ENCODE measurements at regions not wholly inside any gene's neighbourhood (a gene's known extent, or its start where the extent isn't known, plus 50 kb on each side); places are given as distances from the start of the nearest gene placed in this dataset.
A peak's percentile ranks its signal among the peaks of the same experiment; 100 is the strongest.

- no peak for FAIRE-seq
- Histone ChIP-seq H3K36me3 (ENCODE audit: control insufficient read depth, insufficient read depth, low read length) (no peaks in the 10 kb centered on the region), H3K4me3 (ENCODE audit: low read depth, low read length) (no peak overlapping the region), H3K27me3 (ENCODE audit: control insufficient read depth, insufficient read depth, low read length) (no peaks in the 10 kb centered on the region)
- no peak for TF ChIP-seq CTCF (IDR thresholded peaks at IDR 0.05; ENCODE audit: insufficient read depth, low read length, severe bottlenecking)
- DNase-seq (ENCODE audit: low read depth) = peak; percentile 51
These were observed 65.9 kb upstream of the OTOGL start for GRCh38 chr12:80033448-80033847.

- Histone ChIP-seq H3K27me3 (ENCODE audit: control insufficient read depth, insufficient read depth, low read length) (no peaks in the 10 kb centered on the region), H3K36me3 (ENCODE audit: control insufficient read depth, insufficient read depth, low read length) (no peaks in the 10 kb centered on the region), H3K4me3 (ENCODE audit: low read depth, low read length) (no peak overlapping the region)
- TF ChIP-seq CTCF (IDR thresholded peaks at IDR 0.05; ENCODE audit: insufficient read depth, low read length, severe bottlenecking) = no peak
- no peak for FAIRE-seq
- DNase-seq (ENCODE audit: low read depth) = no peak
These were observed 66.4 kb upstream of the OTOGL start for GRCh38 chr12:80032946-80033345.

- no peak for TF ChIP-seq CTCF (IDR thresholded peaks at IDR 0.05; ENCODE audit: insufficient read depth, low read length, severe bottlenecking)
- no peaks in the 10 kb centered on the region for H3K36me3 ChIP-seq (ENCODE audit: control insufficient read depth, insufficient read depth, low read length)
- H3K27me3 ChIP-seq (ENCODE audit: control insufficient read depth, insufficient read depth, low read length) = no peaks in the 10 kb centered on the region
- no peak overlapping the region for H3K4me3 ChIP-seq (ENCODE audit: low read depth, low read length)
- peak; percentile 66 for FAIRE-seq
- DNase-seq (ENCODE audit: low read depth) = no peak
These were observed 68.1 kb upstream of the OTOGL start for GRCh38 chr12:80031229-80031628.

GRCh38 chr12:80025638-80026037, 73.7 kb upstream of the OTOGL start:
- FAIRE-seq = no peak
- TF ChIP-seq CTCF (IDR thresholded peaks at IDR 0.05; ENCODE audit: insufficient read depth, low read length, severe bottlenecking) = no peak
- H3K4me3 ChIP-seq (ENCODE audit: low read depth, low read length) = no peak overlapping the region
- DNase-seq (ENCODE audit: low read depth) = no peak
- H3K27me3 ChIP-seq (ENCODE audit: control insufficient read depth, insufficient read depth, low read length) = no peaks in the 10 kb centered on the region
- no peaks in the 10 kb centered on the region for H3K36me3 ChIP-seq (ENCODE audit: control insufficient read depth, insufficient read depth, low read length)

- TF ChIP-seq CTCF (IDR thresholded peaks at IDR 0.05; ENCODE audit: insufficient read depth, low read length, severe bottlenecking) = no peak
- Histone ChIP-seq H3K27me3 (ENCODE audit: control insufficient read depth, insufficient read depth, low read length) (no peaks in the 10 kb centered on the region), H3K36me3 (ENCODE audit: control insufficient read depth, insufficient read depth, low read length) (no peaks in the 10 kb centered on the region), H3K4me3 (ENCODE audit: low read depth, low read length) (no peak overlapping the region)
- DNase-seq (ENCODE audit: low read depth) (no peak), FAIRE-seq (no peak)
These were observed 79.6 kb upstream of the OTOGL start for GRCh38 chr12:80019691-80020090.

GRCh38 chr12:80018119-80018518, 81.2 kb upstream of the OTOGL start:
- no peak for FAIRE-seq
- Histone ChIP-seq H3K4me3 (ENCODE audit: low read depth, low read length) (no peak overlapping the region), H3K36me3 (ENCODE audit: control insufficient read depth, insufficient read depth, low read length) (no peaks in the 10 kb centered on the region), H3K27me3 (ENCODE audit: control insufficient read depth, insufficient read depth, low read length) (no peaks in the 10 kb centered on the region)
- no peak for TF ChIP-seq CTCF (IDR thresholded peaks at IDR 0.05; ENCODE audit: insufficient read depth, low read length, severe bottlenecking)
- no peak for DNase-seq (ENCODE audit: low read depth)

Data from bronchial epithelial cell (primary cell).